GM12891 (cell line): ENCODE measurements at regions not wholly inside any gene's neighbourhood (a gene's known extent, or its start where the extent isn't known, plus 50 kb on each side); places are given as distances from the start of the nearest gene placed in this dataset.

ENCODE experiments used
- DNase-seq: peaks from one replicate; pipeline ENCODE4 v3.0.0; 2011; ENCODE audit warnings: low spot score; ENCODE audit not compliant: insufficient read length
- FAIRE-seq: peaks from 2 replicates; lab custom pipeline; 2011; peaks lifted over from hg19 to GRCh38; lab: Jason Lieb, UNC
- PAX5 ChIP-seq: IDR thresholded peaks from 2 replicates; pipeline ENCODE4 v1.6.1; 2011; ENCODE audit warnings: low read length, moderate library complexity, mild to moderate bottlenecking; ENCODE audit not compliant: insufficient read depth, severe bottlenecking
- POLR2A ChIP-seq: IDR thresholded peaks from 2 replicates; pipeline ENCODE4 v1.6.1; 2011; ENCODE audit warnings: low read depth, low read length, control low read depth
- POLR2AphosphoS5 ChIP-seq: IDR thresholded peaks from 2 replicates; pipeline ENCODE4 v1.6.1; 2011; ENCODE audit warnings: low read depth, low read length, control low read depth
- POU2F2 ChIP-seq: IDR thresholded peaks from 2 replicates; pipeline ENCODE4 v1.6.1; 2011; ENCODE audit warnings: low read depth, mild to moderate bottlenecking, control low read depth, low read length, moderate library complexity
- SPI1 ChIP-seq: IDR thresholded peaks from 2 replicates; pipeline ENCODE4 v1.6.1; 2011; ENCODE audit warnings: low read depth, low read length, control low read depth
- TAF1 ChIP-seq: IDR thresholded peaks from 2 replicates; pipeline ENCODE4 v1.6.1; 2011; ENCODE audit warnings: low read depth, low read length, control low read depth

DNA sequence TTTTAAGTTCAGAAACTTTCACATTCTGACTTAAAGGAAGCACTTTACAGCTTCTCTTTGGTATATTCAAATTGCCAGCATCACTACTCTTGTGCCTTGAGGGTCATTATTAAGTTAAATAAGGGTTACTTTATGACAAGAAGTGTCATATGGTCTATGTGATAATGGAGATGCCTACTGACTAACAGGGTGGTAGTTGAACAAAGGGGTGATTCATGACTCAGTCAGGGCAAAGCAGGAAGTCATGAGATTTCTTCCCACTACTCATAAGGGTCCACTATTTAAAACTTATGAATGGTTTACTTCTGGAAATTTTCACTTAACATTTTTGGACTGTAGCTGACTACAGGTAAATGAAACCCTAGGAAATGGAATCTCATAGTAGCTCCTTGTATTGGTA is 938.3 kb upstream of the PTPRD start:
- no peak for TF ChIP-seq POU2F2
- no peak for TF ChIP-seq POLR2A
- no peak for TF ChIP-seq PAX5
- no peak for TF ChIP-seq TAF1
- no peak for TF ChIP-seq SPI1
- TF ChIP-seq POLR2AphosphoS5 = no peak
- FAIRE-seq (no peak), DNase-seq (no peak)

DNA sequence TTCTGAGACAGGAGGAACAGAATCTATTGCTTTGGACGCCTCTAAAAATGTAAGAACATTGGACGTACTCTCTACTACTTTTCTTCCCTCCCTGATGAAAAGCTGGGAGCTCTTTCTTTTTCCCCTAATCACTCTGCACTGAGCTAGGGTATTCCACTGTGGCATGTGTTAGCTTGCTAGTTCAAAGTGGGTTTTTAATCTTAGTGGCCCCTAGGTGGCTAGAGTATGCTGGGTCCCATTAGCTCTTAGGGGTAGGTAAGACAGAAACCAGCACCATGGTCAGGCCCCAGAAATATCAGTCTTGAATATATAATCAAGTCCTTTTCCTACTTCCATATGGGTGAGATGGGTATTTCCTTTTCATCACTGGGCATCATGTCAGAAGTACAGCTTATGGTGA is 945.2 kb upstream of the PTPRD start:
- DNase-seq (no peak), FAIRE-seq (no peak)
- no peak for TF ChIP-seq POU2F2
- no peak for TF ChIP-seq POLR2A
- TF ChIP-seq TAF1 = no peak
- TF ChIP-seq PAX5 = no peak
- TF ChIP-seq POLR2AphosphoS5 = no peak
- no peak for TF ChIP-seq SPI1

DNA sequence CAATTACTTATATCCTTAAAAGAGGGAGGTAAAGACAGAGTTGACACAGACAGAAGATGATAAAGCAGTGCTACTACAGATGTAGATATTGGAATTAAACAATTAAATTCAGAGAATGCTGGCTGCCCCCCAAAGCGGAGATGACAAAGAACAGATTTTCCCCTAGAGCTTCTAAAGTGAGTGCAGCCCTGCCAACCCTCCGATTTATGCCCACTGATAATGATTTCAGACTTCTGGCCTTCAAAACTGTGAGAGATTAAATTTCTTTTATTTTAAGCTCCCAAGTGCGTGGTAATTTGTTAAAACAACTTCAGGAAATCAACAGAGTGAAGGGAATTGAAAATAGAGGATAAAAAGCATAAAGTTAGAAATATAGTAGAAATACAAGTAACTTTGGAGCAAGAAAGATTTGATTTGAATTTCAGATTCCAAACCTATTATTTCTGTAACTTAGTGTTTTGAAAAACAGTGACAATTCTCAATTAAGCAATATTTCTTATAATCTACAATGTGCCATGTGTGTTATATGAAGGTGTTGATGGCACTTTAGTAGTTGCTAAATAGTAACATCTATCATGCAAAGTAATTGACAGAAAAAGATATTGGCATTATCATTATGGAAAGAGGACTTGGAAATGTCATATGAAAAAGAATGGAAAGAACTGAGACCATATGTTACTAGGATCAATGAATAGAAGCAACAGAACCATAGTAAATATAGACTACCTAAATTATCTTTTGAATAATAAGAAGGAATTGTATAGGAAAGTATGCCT is 946.4 kb upstream of the PTPRD start:
- no peak for DNase-seq
- FAIRE-seq = no peak
- no peak for TF ChIP-seq TAF1
- no peak for TF ChIP-seq POU2F2
- TF ChIP-seq PAX5 = no peak

DNA sequence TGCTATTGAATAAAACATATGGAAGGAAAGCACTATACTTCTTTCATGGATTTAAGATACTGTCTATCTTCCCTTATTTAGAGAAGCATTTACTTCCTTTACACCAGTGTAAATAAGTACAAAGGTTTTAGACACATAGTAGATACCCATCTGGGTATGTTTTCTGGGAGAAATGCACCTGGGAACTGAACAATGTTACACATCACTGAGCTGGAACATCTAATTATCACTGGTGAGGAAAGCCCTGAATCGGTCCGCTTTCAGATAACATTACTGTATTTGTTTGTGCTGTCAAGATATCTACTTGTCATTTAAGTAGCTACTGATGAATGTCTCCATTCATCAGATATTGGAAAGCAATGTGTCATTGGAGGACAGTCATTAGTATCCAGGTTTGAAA is 964.7 kb upstream of the PTPRD start:
- TF ChIP-seq PAX5 (no peak), POU2F2 (no peak), POLR2AphosphoS5 (no peak), POLR2A (no peak)
- FAIRE-seq = no peak
- no peak for DNase-seq

DNA sequence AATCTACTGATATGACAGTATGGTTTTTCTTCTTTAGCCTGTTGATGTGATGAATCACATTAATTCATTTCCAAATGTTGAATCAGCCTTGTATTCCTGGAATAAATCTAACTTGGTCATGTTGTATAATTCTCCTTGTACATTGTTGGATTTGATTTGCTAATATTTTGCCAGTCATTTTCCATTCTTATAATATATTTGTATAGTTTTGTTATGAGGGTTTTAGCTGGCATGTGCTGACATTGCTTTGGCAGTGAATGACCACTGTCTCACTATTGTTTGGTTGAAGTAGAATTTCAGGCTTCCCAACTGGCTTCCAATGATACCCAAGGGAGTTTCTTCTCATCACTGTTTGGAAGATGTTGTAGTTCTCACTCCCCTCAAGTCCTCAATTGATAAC is 983.0 kb upstream of the PTPRD start:
- TF ChIP-seq POLR2A = no peak
- no peak for TF ChIP-seq PAX5
- TF ChIP-seq TAF1 = no peak
- TF ChIP-seq POLR2AphosphoS5 = no peak
- no peak for TF ChIP-seq POU2F2
- TF ChIP-seq SPI1 = no peak
- FAIRE-seq (no peak), DNase-seq (no peak)

DNA sequence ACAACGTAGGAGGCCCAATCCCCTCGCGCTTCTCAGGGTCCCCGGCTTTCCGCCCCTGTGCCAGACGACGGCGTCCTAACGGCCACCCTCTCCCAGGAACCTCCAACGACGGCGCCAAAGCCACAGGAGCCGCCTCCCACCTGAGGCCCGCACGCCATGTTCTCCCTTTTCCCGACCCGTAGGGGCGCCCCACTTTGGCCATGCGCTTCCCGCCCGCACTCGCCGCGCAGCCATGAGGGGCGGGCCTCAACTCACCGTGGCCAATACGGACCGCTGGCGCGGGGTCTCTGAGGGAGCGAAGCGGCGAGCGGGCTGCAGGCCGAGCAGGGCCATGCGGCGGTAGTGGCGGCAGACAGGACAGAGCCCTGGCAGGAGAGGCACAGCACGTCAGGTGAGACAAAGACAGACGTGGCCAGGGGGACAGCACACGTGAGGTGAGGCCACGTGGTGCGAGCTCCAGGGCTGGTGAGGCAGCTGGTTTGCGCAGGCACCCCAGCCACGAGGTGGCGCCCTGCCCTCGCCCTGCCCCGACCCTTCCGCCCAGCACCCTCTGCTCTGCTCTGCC is 1005.5 kb upstream of the PTPRD start:
- TF ChIP-seq POLR2A = no peak
- TF ChIP-seq PAX5 = no peak
- TF ChIP-seq TAF1 = no peak
- TF ChIP-seq POLR2AphosphoS5 = no peak
- no peak for TF ChIP-seq POU2F2
- no peak for TF ChIP-seq SPI1
- FAIRE-seq (no peak), DNase-seq (no peak)

DNA sequence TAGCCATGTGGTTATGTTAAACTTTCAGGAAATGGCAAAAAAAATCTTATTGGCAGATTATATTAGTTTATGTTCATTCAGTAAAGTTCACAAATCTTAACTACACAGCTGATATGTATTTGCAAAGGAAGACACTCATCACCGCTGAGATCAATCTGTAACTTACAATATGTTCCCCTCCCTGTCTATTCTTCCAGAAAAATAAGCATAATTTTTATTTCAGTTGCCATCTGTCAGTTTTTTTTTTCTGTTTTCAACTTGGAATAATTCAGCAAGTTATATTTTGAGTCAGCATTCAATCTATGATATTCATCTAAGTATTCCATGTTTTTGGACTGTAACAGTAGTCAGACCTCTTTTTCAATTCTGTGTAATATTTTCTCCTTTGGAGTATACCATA is 1019.9 kb upstream of the PTPRD start:
- FAIRE-seq (no peak), DNase-seq (no peak)
- TF ChIP-seq POLR2A (no peak), TAF1 (no peak), SPI1 (no peak), POU2F2 (no peak), POLR2AphosphoS5 (no peak), PAX5 (no peak)

DNA sequence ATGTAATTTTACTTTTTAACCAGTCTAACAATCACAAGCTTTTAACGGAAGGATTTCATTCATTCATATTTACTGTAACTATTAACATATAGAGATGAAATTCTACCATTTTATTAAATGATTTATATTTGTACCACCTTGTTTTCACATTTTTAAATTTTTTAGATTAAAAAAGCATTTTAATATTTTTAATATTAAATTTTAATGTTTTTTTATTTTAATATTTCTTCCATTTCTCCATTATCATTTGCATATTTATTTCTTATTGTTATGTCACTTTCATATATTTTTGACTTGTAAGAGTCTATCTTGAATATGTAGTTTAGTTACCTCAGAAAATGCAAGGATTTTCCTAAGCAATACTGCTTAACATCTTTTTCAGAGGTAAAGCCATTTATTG is 1034.0 kb upstream of the PTPRD start:
- TF ChIP-seq POLR2AphosphoS5 (no peak), PAX5 (no peak), SPI1 (no peak), TAF1 (no peak), POU2F2 (no peak), POLR2A (no peak)
- DNase-seq (no peak), FAIRE-seq (no peak)

DNA sequence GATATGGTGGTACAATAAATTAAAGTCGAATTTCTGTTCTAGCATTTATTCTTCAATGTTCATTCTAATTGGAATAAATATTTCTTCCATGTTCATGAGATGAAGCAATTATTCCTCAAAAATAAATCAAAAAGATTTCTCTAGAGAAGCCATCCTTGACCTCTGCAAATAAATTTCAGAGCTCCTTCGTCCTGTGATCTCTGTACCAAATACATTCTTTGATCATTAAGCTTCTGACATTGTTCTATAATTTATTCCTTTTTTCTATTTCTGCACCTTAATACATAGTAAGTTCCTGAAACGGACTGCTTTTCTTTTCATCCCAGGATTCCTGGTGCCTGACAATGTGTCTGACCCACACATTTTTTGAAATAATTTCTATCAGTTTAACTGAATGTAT is 1039.3 kb upstream of the TYRP1 start:
- TF ChIP-seq PAX5 = no peak
- TF ChIP-seq POLR2AphosphoS5 = no peak
- TF ChIP-seq TAF1 = no peak
- no peak for TF ChIP-seq SPI1
- TF ChIP-seq POLR2A = no peak
- no peak for TF ChIP-seq POU2F2
- no peak for DNase-seq
- no peak for FAIRE-seq

DNA sequence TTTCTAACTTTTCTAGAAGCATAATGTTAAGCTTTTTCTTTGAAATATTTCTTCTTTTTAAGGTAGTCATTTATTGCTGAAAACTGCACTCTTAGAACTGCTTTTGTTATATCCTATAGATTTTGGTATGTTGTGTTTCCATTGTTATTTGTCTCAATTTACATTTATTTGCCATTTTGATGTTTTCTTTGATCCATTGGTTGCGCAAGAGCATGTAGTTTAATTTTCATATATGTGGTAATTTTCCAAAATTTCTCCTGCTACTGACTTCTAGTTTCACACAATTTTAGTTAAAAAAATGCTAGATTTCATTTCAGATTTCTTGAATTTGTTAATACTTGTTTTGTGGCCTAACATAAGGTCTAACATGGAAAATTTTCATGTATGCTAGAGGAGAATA is 1029.3 kb upstream of the TYRP1 start:
- DNase-seq (no peak), FAIRE-seq (no peak)
- TF ChIP-seq POLR2A (no peak), POLR2AphosphoS5 (no peak), POU2F2 (no peak), SPI1 (no peak), TAF1 (no peak)
